Astrocyte of the cerebellum (primary cell): ENCODE measurements at regions not wholly inside any gene's neighbourhood (a gene's known extent, or its start where the extent isn't known, plus 50 kb on each side); places are given as distances from the start of the nearest gene placed in this dataset.

Experiments
- DNase-seq: peaks from one replicate; pipeline ENCODE4 v3.0.0-alpha.2; 2011; ENCODE audit warnings: low read depth
- H3K4me3 ChIP-seq: 2 replicates; pipeline ENCODE4 v1.5.1; 2011; ENCODE audit warnings: mild to moderate bottlenecking, low read depth, low read length, moderate library complexity
- in situ Hi-C: cut with HindIII; loops from 2 replicates; pipeline ENCODE4 v1.10.0; 2017; ENCODE audit warnings: low sequenced_read_pairs
- TF ChIP-seq, protein P1 (sequence below): IDR thresholded peaks from 2 replicates; pipeline ENCODE4 v1.5.1; 2012; ENCODE audit warnings: low read length, low read depth, moderate library complexity, mild to moderate bottlenecking; ENCODE audit errors: missing control alignments

DNA sequence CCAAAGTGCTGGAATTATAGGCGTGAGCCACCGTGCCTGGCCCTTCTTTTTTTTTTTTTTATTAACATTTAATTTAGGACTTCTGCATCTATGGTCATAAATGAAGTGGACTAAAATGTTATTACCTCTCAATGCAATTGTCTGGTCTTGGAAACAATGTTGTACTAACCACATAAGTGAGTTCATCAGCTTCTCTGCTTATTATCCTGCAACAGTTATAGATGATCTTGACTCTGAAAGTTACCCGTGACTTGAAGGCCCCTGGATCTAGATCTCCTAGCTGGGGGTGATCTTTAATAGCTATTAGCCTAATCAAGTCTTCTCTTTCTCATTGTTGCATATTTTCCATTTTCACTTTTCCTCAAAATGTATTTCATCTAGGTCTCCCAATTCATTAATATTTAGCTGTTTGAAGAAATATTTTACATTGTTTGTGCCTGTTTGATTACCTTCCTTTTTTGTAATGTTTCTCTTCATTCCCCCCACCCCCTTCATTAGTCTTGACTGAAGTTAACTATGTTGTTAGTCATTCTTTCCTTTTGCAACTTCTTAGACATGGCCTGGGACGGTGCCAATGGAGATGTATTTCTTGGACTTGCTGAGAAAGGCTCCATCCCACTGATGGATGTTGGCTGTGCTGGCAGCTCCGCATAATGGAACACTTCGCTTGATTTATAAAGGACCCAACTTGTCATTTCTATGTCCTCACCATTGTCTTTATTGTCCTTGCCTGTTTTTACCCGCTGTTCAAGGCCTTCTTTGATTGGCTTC lies 141.6 kb upstream of the RIOK3 start:
- DNase-seq = peak; percentile 91

DNA sequence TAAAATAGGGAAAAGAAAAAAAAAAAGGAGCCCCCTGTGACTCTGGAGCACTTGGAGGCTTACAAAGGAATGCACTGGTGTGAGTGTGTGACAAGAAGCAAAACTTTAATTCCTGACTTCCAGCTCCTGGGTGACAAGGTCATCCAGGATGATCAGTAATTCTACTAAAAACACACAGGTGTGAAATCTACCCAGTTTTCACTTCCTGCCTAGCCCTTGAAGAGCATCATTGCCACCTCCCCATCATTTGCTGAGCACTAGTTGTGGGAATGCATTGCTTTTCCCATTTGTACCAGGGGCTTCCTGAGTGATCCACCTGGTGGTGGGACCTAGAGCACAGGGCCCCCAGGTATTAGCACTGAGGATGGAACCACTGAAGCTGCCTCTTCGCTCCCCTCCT lies 139.7 kb upstream of the RIOK3 start:
- TF ChIP-seq, protein P1, sequence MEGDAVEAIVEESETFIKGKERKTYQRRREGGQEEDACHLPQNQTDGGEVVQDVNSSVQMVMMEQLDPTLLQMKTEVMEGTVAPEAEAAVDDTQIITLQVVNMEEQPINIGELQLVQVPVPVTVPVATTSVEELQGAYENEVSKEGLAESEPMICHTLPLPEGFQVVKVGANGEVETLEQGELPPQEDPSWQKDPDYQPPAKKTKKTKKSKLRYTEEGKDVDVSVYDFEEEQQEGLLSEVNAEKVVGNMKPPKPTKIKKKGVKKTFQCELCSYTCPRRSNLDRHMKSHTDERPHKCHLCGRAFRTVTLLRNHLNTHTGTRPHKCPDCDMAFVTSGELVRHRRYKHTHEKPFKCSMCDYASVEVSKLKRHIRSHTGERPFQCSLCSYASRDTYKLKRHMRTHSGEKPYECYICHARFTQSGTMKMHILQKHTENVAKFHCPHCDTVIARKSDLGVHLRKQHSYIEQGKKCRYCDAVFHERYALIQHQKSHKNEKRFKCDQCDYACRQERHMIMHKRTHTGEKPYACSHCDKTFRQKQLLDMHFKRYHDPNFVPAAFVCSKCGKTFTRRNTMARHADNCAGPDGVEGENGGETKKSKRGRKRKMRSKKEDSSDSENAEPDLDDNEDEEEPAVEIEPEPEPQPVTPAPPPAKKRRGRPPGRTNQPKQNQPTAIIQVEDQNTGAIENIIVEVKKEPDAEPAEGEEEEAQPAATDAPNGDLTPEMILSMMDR = no peak
- in situ Hi-C loops = loop anchor here (5.0 kb wide), 1 partner anchor 69 kb away; no protein-coding TSS in a partner anchor
- H3K4me3 ChIP-seq = no peak overlapping the region
- DNase-seq = no peak

More for the DNA sequence above, 141.6 kb upstream of the RIOK3 start:
- TF ChIP-seq, protein P1 = no peak
- in situ Hi-C loops = loop anchor here (5.0 kb wide), 1 partner anchor 71 kb away; no protein-coding TSS in a partner anchor
- H3K4me3 ChIP-seq = no peak overlapping the region

DNA sequence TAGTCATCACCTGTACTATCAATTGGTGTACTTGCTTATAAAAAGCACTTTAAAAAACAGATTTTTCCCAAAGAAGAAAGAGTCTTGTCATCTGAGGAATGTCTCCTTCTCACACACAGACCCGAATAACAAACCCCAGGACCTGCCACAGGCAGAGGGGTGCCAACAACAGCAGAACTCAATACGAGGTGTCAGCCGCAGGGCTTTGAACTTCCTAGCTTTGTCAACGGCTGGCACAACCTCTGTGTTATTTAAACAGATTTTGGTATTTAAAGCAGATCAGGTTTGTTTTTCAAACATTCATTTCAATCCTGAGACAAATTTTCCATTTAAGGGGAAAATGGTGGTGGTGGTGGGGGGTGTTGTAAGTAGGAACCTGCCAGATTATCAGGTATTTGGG lies 138.4 kb upstream of the RIOK3 start:
- no peak overlapping the region for H3K4me3 ChIP-seq
- no peak for DNase-seq
- TF ChIP-seq, protein P1 = no peak
- in situ Hi-C loops = loop anchor here (5.0 kb wide), 1 partner anchor 68 kb away; no protein-coding TSS in a partner anchor

DNA sequence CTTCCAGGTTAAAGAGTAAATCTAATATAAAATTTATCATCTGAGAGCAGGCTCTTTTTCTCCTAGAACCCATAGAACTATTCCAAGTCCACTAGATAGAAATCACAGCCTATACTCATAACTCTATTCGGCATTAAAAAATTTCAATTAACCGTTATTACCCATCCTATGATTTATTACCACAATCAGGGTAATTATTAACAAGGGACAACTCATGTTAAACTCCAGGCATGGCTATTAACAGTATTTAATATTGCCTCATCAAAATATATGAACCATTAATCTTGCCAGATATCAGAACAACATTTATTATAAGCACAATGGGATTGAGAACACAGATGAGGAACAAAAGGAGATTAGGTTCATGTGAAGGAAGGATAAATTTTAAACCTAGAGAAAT lies 136.8 kb upstream of the RIOK3 start:
- TF ChIP-seq, protein P1 = no peak
- in situ Hi-C loops = no loop called here
- no peak for DNase-seq
- H3K4me3 ChIP-seq = no peak overlapping the region

DNA sequence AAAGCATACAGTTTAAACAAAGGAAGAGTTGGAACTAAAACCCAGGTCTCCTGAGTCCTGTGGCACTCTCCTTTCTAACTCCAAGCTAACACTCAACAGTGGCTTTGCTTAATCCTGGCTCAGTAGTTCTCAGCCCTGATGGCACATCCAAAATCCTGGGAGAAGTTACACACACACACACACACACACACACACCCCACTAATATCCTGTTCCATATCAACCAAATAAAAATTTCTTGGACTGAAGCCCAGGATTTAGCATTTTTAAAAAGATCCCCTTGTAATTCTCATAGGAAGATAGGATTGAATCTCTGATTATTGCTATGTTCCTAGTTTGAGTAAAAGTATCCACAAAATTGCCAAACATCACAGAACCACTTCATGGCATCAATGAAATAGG lies 136.1 kb upstream of the RIOK3 start:
- TF ChIP-seq, protein P1 = no peak
- in situ Hi-C loops = no loop called here
- no peak for DNase-seq
- no peak overlapping the region for H3K4me3 ChIP-seq

DNA sequence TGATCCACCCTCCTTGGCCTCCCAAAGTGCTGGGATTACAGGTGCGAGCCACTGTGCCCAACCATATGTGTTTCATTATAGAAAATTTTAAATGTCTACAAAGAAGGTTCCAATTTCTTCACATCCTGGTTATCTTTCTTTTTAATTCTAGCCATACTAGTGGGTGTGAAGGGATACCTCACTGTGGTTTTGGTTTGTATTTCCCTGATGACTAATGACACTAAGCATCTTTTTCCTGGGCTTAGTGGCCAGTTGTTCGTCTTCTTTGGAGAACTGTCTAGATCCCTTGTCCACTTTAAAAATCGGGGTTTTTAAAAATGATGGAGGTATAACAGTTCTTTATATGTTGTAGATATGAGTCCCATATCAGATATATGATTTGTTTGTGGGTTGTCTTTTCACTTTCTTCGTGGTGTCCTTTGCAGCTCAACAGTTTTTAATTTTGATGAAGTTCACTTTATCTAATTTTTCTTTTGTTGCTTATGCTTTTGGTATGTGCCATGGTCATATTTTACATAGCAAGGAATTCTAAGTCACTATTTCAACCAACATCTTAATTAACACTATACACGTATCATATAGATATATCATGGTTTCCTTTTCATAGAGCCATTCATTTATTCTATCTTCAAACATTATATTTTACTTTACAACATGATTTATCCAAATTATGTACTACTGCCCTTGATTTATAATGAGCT lies 135.0 kb upstream of the RIOK3 start:
- TF ChIP-seq, protein P1 = no peak
- DNase-seq = peak; percentile 53
- in situ Hi-C loops = no loop called here
- no peak overlapping the region for H3K4me3 ChIP-seq
